ENCODE measurements at regions not wholly inside any gene's neighbourhood (a gene's known extent, or its start where the extent isn't known, plus 50 kb on each side); places are given as distances from the start of the nearest gene placed in this dataset.

DNA sequence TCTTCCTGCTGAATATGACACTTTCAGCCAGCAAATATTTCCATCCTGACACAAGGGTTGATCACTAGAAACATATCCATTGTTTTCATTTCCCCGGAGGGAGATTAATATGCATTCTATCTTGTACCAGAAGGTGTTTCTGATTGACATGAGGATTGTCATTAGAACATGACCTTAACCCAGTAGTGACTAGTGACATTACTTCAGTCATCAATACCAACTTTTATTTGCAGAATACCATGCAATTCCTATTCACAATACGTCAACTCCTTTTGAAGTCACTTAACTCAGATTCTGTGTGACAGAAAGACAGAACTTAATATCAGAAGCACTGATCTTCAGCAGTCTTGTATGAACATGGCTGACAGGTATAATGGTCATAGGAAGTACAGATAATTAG, 1108.9 kb upstream of the CRIM1 start:
- no peak overlapping the region for H3K4me2 ChIP-seq (ENCODE audit: low read depth, low read length, poor library complexity, severe bottlenecking)
- no peaks in the 10 kb centered on the region for H3K36me3 ChIP-seq (ENCODE audit: low read length)
- H3F3A ChIP-seq (ENCODE audit: insufficient read depth): no peaks in the 10 kb centered on the region
- H3K9me3 ChIP-seq (ENCODE audit: insufficient read depth, low read length): no peaks in the 10 kb centered on the region
- no peaks in the 10 kb centered on the region for H4K20me1 ChIP-seq (ENCODE audit: low read depth, low read length)
- H3K9me2 ChIP-seq (replicated peaks; ENCODE audit: insufficient read depth, low read length): no peaks in the 10 kb centered on the region
- TF ChIP-seq, protein P1, sequence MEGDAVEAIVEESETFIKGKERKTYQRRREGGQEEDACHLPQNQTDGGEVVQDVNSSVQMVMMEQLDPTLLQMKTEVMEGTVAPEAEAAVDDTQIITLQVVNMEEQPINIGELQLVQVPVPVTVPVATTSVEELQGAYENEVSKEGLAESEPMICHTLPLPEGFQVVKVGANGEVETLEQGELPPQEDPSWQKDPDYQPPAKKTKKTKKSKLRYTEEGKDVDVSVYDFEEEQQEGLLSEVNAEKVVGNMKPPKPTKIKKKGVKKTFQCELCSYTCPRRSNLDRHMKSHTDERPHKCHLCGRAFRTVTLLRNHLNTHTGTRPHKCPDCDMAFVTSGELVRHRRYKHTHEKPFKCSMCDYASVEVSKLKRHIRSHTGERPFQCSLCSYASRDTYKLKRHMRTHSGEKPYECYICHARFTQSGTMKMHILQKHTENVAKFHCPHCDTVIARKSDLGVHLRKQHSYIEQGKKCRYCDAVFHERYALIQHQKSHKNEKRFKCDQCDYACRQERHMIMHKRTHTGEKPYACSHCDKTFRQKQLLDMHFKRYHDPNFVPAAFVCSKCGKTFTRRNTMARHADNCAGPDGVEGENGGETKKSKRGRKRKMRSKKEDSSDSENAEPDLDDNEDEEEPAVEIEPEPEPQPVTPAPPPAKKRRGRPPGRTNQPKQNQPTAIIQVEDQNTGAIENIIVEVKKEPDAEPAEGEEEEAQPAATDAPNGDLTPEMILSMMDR (IDR thresholded peaks at IDR 0.05; ENCODE audit: insufficient read depth, low read length, poor library complexity, severe bottlenecking): no peak
- TF ChIP-seq EZH2phosphoT487 (conservative IDR thresholded peaks at IDR 0.05; ENCODE audit: low read length): no peak
- no peak overlapping the region for H3K9ac ChIP-seq (ENCODE audit: low read length)
- H3K27me3 ChIP-seq (ENCODE audit: low read length): no peaks in the 10 kb centered on the region
- H3K79me2 ChIP-seq (ENCODE audit: insufficient read depth, low read length): no peaks in the 10 kb centered on the region
- no peak overlapping the region for H2AFZ ChIP-seq (ENCODE audit: low read depth, low read length, severe bottlenecking)
- H3K27ac ChIP-seq (ENCODE audit: low read depth, low read length): no peak overlapping the region
- no peak overlapping the region for H3K4me3 ChIP-seq (ENCODE audit: insufficient read depth, low read length, poor library complexity, severe bottlenecking)

DNA sequence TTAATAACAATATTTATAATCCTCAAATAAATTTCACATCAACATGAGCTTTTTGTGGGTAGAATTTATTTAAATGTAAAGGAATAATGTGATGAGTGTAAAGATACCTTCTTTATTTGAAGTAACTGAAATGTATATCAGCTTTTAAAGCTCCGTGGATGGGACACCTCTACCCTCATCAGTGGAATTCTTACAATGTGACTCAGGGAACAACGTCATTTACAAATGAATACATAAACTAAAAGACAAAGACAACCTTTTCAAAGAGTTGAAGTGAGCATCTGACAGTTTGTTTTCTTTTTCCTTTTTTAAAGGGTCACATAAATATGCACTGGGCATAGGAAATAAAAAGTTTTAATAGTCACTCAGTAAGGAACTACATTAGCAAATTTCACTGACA, 1127.0 kb upstream of the CRIM1 start:
- Histone ChIP-seq H3F3A (ENCODE audit: insufficient read depth) (no peaks in the 10 kb centered on the region), H3K4me3 (ENCODE audit: insufficient read depth, low read length, poor library complexity, severe bottlenecking) (no peak overlapping the region)

DNA sequence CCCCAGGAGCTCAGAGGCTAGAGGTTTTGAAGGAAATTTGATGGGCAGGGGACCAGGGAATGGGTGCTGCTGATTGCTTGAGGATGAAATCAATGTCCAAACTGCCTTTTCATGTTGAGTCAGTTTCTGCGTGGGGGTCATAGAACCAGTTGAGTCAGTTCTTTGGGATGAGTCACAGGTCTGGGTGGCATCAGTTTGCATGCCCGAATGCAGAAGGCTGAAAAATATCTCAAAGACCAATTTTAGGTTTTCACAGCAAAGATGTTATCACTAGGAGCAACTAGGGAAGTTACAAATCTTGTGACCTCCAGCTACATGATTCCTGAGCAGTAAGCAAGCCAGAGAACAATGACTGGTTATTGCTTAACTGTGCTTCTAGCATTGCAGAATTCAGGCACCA, 1135.1 kb upstream of the CRIM1 start:
- Histone ChIP-seq H3K27me3 (ENCODE audit: low read length) (no peaks in the 10 kb centered on the region), H2AFZ (ENCODE audit: low read depth, low read length, severe bottlenecking) (no peak overlapping the region)
- TF ChIP-seq, protein P1 (IDR thresholded peaks at IDR 0.05; ENCODE audit: insufficient read depth, low read length, poor library complexity, severe bottlenecking): no peak
- TF ChIP-seq EZH2phosphoT487 (conservative IDR thresholded peaks at IDR 0.05; ENCODE audit: low read length): no peak

More for the DNA sequence above, 1127.0 kb upstream of the CRIM1 start:
- no peaks in the 10 kb centered on the region for H3K79me2 ChIP-seq (ENCODE audit: insufficient read depth, low read length)
- H3K9ac ChIP-seq (ENCODE audit: low read length): no peak overlapping the region
- H3K9me3 ChIP-seq (ENCODE audit: insufficient read depth, low read length): no peaks in the 10 kb centered on the region
- TF ChIP-seq EZH2phosphoT487 (conservative IDR thresholded peaks at IDR 0.05; ENCODE audit: low read length): no peak
- TF ChIP-seq, protein P1 (IDR thresholded peaks at IDR 0.05; ENCODE audit: insufficient read depth, low read length, poor library complexity, severe bottlenecking): no peak
- no peaks in the 10 kb centered on the region for H3K27me3 ChIP-seq (ENCODE audit: low read length)
- H2AFZ ChIP-seq (ENCODE audit: low read depth, low read length, severe bottlenecking): no peak overlapping the region
- no peaks in the 10 kb centered on the region for H3K9me2 ChIP-seq (replicated peaks; ENCODE audit: insufficient read depth, low read length)
- H3K4me2 ChIP-seq (ENCODE audit: low read depth, low read length, poor library complexity, severe bottlenecking): no peak overlapping the region
- H3K36me3 ChIP-seq (ENCODE audit: low read length): no peaks in the 10 kb centered on the region
- no peaks in the 10 kb centered on the region for H4K20me1 ChIP-seq (ENCODE audit: low read depth, low read length)
- no peak overlapping the region for H3K27ac ChIP-seq (ENCODE audit: low read depth, low read length)

More for the DNA sequence above, 1135.1 kb upstream of the CRIM1 start:
- H3K9me2 ChIP-seq (replicated peaks; ENCODE audit: insufficient read depth, low read length): no peaks in the 10 kb centered on the region
- H4K20me1 ChIP-seq (ENCODE audit: low read depth, low read length): no peaks in the 10 kb centered on the region
- H3K79me2 ChIP-seq (ENCODE audit: insufficient read depth, low read length): no peaks in the 10 kb centered on the region
- H3K4me3 ChIP-seq (ENCODE audit: insufficient read depth, low read length, poor library complexity, severe bottlenecking): no peak overlapping the region
- no peaks in the 10 kb centered on the region; the same call in 1 of the 2 replicates for H3F3A ChIP-seq (ENCODE audit: insufficient read depth)
- H3K9ac ChIP-seq (ENCODE audit: low read length): no peak overlapping the region
- H3K4me2 ChIP-seq (ENCODE audit: low read depth, low read length, poor library complexity, severe bottlenecking): no peak overlapping the region
- no peaks in the 10 kb centered on the region for H3K9me3 ChIP-seq (ENCODE audit: insufficient read depth, low read length)
- H3K27ac ChIP-seq (ENCODE audit: low read depth, low read length): no peak overlapping the region
- no peaks in the 10 kb centered on the region for H3K36me3 ChIP-seq (ENCODE audit: low read length)

All from SU-DHL-6 (cell line).